Osteoblast (primary cell): ENCODE measurements at regions not wholly inside any gene's neighbourhood (a gene's known extent, or its start where the extent isn't known, plus 50 kb on each side); places are given as distances from the start of the nearest gene placed in this dataset.

Source experiments
- DNase-seq: peaks from one replicate; pipeline ENCODE4 v3.0.0; 2011; ENCODE audit warnings: low spot score, mixed read lengths; ENCODE audit not compliant: insufficient read length; ENCODE audit errors: missing footprints
- H2AFZ ChIP-seq: 2 replicates; pipeline ENCODE4 v1.6.0; 2011; ENCODE audit warnings: mild to moderate bottlenecking, low read length
- H3K27ac ChIP-seq: 2 replicates; pipeline ENCODE4 v1.5.1; 2011; ENCODE audit warnings: mild to moderate bottlenecking, low read depth, low read length, moderate library complexity
- H3K27me3 ChIP-seq: 2 replicates; pipeline ENCODE4 v1.6.0; 2012; ENCODE audit warnings: mild to moderate bottlenecking, control low read depth, inconsistent platforms, low read length, moderate library complexity; ENCODE audit not compliant: insufficient read depth
- H3K36me3 ChIP-seq: 2 replicates; pipeline ENCODE4 v1.5.1; 2011; ENCODE audit warnings: mild to moderate bottlenecking, low read length, control low read depth, moderate library complexity; ENCODE audit not compliant: insufficient read depth
- H3K4me1 ChIP-seq: 2 replicates; pipeline ENCODE4 v1.5.1; 2011; ENCODE audit warnings: mild to moderate bottlenecking, low read length, control low read depth, moderate library complexity; ENCODE audit not compliant: insufficient read depth
- H3K4me2 ChIP-seq: 2 replicates; pipeline ENCODE4 v1.6.0; 2011; ENCODE audit warnings: mild to moderate bottlenecking, low read length; ENCODE audit not compliant: insufficient read depth
- H3K4me3 ChIP-seq: fragments of 200-600 bp; sonication (generic); 3 replicates; pipeline ENCODE4 v1.5.1; 2012; ENCODE audit warnings: mild to moderate bottlenecking, low read length, inconsistent platforms; ENCODE audit not compliant: insufficient read depth
- H3K79me2 ChIP-seq: 2 replicates; pipeline ENCODE4 v1.6.0; 2012; ENCODE audit warnings: mild to moderate bottlenecking, low read length, control low read depth, inconsistent platforms; ENCODE audit not compliant: insufficient read depth
- H3K9me3 ChIP-seq: 2 replicates; pipeline ENCODE4 v1.5.1; 2011; ENCODE audit warnings: low read depth, low read length, control low read depth
- H4K20me1 ChIP-seq: 2 replicates; pipeline ENCODE4 v1.6.0; 2012; ENCODE audit warnings: mild to moderate bottlenecking, low read length, control low read depth; ENCODE audit not compliant: insufficient read depth
- TF ChIP-seq, protein P1 (sequence below): IDR thresholded peaks from 2 replicates; pipeline ENCODE4 v1.5.1; 2011; ENCODE audit warnings: mild to moderate bottlenecking, low read depth, low read length, moderate library complexity; ENCODE audit errors: extremely low read depth

DNA sequence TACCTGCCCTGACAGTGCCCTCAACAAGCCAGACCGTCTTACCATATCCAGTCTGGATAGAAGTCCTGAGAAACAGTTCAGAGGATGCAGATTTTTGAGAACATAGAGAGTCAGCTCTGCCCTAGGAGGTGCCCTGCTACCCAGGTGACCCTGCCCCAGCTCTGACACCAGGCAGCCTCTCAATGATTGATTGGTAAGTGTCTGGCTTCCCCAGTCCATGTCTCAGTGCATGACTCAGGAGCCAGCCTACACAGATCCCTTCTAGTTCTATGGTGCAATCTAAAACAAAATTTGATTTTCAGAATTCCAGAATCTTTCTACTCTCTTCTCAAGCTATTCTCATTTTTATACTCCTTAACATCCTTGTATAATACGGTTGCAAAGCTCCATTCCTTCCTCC lies 292.1 kb downstream of the VPS13C start:
- H4K20me1 ChIP-seq: no peaks in the 10 kb centered on the region
- no peak overlapping the region for H3K4me2 ChIP-seq
- H2AFZ ChIP-seq: no peak overlapping the region
- peaks cover 3% of the 10 kb centered on the region for H3K27me3 ChIP-seq
- DNase-seq: peak; percentile 22
- no peaks in the 10 kb centered on the region for H3K36me3 ChIP-seq
- TF ChIP-seq, protein P1, sequence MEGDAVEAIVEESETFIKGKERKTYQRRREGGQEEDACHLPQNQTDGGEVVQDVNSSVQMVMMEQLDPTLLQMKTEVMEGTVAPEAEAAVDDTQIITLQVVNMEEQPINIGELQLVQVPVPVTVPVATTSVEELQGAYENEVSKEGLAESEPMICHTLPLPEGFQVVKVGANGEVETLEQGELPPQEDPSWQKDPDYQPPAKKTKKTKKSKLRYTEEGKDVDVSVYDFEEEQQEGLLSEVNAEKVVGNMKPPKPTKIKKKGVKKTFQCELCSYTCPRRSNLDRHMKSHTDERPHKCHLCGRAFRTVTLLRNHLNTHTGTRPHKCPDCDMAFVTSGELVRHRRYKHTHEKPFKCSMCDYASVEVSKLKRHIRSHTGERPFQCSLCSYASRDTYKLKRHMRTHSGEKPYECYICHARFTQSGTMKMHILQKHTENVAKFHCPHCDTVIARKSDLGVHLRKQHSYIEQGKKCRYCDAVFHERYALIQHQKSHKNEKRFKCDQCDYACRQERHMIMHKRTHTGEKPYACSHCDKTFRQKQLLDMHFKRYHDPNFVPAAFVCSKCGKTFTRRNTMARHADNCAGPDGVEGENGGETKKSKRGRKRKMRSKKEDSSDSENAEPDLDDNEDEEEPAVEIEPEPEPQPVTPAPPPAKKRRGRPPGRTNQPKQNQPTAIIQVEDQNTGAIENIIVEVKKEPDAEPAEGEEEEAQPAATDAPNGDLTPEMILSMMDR: no peak
- no peak overlapping the region for H3K27ac ChIP-seq
- no peak overlapping the region for H3K4me3 ChIP-seq
- no peaks in the 10 kb centered on the region for H3K4me1 ChIP-seq
- H3K9me3 ChIP-seq: no peaks in the 10 kb centered on the region
- H3K79me2 ChIP-seq: no peaks in the 10 kb centered on the region

DNA sequence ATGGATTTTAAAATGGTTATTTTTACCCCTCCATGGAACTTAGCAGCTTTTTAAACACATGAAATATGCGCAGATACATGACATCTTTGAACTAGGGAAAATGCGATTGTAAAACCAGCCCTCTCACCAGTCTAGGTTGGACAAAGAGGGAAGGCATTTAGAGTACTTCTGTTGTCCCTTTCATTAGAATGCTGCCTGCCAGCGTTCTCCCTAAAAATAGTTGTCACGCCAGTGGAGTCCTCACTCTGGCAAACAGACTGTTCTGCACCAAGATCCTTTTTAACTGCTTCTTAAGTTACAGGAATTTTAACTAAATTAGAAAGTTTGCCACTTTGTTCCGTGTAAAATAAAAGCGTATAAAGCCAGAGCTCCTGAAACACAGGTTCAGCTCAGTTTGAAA lies 295.3 kb downstream of the VPS13C start:
- no peak overlapping the region for H3K4me2 ChIP-seq
- no peak overlapping the region for H3K4me3 ChIP-seq
- H3K4me1 ChIP-seq: no peaks in the 10 kb centered on the region
- DNase-seq: no peak
- TF ChIP-seq, protein P1: no peak
- H3K79me2 ChIP-seq: no peaks in the 10 kb centered on the region
- no peaks in the 10 kb centered on the region for H3K9me3 ChIP-seq
- no peak overlapping the region for H2AFZ ChIP-seq
- no peak overlapping the region for H3K27ac ChIP-seq
- peaks cover 3% of the 10 kb centered on the region for H3K27me3 ChIP-seq
- no peaks in the 10 kb centered on the region for H4K20me1 ChIP-seq
- no peaks in the 10 kb centered on the region for H3K36me3 ChIP-seq

DNA sequence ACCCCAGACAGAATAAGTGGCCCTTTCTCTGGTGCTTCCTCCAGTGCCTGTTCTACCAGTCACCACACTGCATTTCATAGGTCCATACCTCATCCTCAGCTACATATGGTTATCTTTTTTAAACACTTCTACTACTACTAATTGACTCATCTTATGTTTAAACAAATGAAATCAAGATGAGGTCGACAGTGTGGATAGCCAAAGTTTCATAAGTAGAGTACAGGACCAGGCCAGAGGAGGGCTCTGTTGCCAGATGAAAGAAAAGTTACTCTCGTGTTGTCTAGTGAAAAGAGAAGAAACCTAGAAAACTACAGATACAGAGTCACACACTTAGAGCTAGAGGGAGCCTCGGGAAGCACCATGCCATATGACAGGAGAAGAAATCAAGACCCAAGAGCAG lies 296.1 kb downstream of the VPS13C start:
- Histone ChIP-seq H3K36me3 (no peaks in the 10 kb centered on the region), H4K20me1 (no peaks in the 10 kb centered on the region), H3K4me1 (no peaks in the 10 kb centered on the region), H3K9me3 (no peaks in the 10 kb centered on the region), H3K79me2 (no peaks in the 10 kb centered on the region), H3K4me2 (no peak overlapping the region), H3K27me3 (peaks cover 3% of the 10 kb centered on the region), H2AFZ (no peak overlapping the region), H3K27ac (no peak overlapping the region), H3K4me3 (no peak overlapping the region)
- DNase-seq: no peak
- TF ChIP-seq, protein P1: no peak

DNA sequence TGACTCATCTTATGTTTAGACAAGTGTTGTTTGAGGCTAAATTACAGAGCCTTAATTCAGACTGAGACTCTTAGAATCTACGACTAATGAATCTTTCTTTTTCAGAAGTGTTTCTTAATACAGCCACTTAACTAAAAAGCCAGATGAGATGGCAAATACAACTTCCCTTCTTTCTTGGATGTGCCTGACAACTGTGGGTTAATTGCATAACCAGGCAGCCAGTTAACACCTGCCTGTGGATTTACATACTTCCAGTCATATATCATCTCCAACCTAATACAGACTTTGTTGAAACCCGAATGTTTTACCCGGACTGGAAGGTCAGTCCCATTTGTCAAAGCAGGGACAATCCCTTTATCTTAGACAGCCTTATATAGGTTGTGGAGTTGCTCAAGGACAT lies 297.6 kb downstream of the VPS13C start:
- Histone ChIP-seq H4K20me1 (no peaks in the 10 kb centered on the region), H3K4me2 (no peak overlapping the region)
- TF ChIP-seq, protein P1: no peak

More for the DNA sequence above, 297.6 kb downstream of the VPS13C start:
- Histone ChIP-seq H2AFZ (no peak overlapping the region), H3K79me2 (no peaks in the 10 kb centered on the region), H3K36me3 (no peaks in the 10 kb centered on the region), H3K4me3 (no peak overlapping the region), H3K27me3 (peaks cover 3% of the 10 kb centered on the region), H3K4me1 (no peaks in the 10 kb centered on the region), H3K27ac (no peak overlapping the region), H3K9me3 (no peaks in the 10 kb centered on the region)
- DNase-seq: no peak
